HUDEP-2 (cell line): ENCODE measurements at regions not wholly inside any gene's neighbourhood (a gene's known extent, or its start where the extent isn't known, plus 50 kb on each side); places are given as distances from the start of the nearest gene placed in this dataset.
"Not testable (repeated sequence)": the region's sequence is repeated elsewhere in the genome, so short reads cannot be mapped to it uniquely, and the experiment has no call there.

ENCODE experiments used
- DNase-seq, 76 experiments: peaks; one replicate each; lab custom pipeline; 2025; ENCODE audit not compliant: unreplicated experiment in 76 of 76; lab: John Stamatoyannopoulos, UW

DNA sequence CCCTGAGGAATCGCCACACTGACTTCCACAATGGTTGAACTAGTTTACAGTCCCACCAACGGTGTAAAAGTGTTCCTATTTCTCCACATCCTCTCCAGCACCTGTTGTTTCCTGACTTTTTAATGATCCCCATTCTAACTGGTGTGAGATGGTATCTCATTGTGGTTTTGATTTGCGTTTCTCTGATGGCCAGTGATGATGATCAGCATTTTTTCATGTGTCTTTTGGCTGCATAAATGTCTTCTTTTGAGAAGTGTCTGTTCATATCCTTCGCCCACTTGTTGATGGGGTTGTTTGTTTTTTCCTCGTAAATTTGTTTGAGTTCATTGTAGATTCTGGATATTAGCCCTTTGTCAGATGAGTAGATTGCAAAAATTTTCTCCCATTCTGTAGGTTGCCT, 223.5 kb downstream of the MAF start:
- DNase-seq = not testable (repeated sequence)

DNA sequence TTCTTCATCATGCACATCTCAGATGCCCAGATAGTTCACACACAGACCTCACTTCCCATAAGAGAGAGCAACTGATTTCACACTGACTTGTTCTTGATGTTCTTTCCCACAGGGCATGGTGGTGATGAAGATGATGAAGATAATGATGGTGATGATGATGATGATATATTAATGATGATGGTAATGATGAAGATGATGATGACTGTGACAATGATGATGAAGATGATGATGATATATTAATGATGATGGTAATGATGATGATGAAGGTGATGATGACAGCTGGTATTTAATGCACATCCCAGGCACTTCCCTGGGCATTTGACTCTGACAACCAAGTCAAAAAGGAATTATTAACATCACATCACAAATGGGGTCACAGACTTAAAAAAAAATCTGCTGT, 225.2 kb downstream of the MAF start:
- DNase-seq = no peak

DNA sequence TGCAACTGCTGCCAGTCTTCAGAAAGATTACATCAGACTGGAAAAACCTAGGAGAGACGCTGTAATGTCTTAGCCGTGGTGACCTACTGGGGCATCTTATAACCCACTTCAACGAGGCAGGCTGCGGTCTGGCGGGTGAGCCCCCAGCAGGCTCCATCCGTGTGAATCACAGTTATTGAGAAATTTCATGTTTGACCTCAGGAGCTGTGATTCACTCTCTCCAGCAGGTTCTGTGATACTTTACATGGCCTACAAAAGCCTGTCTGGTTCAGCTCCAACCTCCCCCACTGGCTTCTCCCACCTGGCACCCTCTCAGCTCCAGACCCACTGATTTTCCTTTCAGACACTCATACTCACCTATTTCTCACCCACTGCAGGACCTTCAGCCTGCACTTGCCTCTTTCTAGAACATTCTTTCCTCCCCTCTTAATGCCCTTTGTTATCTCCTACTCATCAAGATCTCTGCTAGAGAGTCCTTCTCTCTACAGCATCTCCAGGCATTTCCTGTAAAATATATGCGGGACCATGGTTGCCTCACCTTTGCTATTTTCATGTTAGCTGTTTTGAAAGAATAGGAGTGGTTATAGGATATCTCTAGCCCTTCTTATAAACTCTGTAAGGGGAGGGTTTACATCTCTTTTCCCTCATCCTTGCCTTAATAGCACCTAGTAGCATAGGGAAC, 227.9 kb downstream of the MAF start:
- DNase-seq = no peak

DNA sequence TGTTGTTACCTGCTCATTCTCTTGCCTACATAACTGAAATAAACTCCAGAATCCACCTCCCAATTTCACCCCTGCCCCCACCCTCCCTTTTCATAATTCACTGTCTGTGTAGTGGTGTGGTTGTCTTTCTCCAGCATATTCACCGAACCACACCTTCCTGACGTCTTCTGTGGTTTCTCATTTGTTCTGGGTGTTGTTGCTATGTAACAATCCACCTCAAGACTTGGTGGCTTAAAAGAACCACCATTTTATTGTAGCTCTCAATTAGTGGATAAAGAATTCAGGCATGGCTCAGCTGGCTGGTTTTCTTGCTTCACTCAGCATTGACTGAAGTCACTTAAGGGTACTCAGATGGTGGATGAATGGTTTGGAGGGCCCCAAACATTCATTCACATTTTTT, 229.8 kb downstream of the MAF start:
- no peak for DNase-seq

DNA sequence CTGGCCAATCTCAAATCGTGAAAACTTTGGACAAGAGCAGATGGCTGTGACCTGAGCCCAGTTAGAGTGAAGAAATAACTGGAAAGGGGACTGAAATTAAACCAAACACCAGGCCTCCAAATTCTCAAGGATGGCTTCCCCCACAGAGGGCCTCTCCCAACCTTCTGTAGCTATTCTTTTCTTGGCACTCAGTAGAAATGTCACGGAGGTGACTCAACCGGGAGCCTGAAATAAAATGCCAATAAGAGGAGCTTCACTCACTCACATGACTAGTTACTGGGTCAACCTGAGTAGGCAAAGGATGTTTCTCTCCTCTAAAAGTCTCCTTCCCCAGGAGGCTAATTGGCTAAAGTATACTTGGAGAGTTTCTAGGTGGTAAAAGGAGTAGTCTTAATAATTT, 230.7 kb downstream of the MAF start:
- no peak for DNase-seq

DNA sequence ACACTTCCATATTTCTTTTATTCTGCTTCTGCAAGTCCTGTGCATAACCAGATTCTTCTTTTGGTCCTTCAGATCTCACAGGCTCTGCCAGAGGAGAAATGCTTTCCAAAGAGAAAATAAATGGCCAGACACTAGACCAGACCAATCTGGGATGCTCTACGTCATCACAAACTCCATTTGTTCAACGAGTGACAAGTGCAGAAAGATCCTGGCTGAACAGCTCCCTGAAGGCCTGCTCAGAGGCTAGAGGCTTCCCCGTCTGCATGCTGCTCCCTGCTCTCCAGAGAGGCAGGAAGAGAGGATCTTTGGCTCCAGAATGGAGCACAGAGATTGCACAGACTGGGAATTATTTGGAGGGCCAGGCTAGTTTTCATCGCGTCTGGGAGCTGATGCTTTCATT, 232.7 kb downstream of the MAF start:
- DNase-seq = no peak

DNA sequence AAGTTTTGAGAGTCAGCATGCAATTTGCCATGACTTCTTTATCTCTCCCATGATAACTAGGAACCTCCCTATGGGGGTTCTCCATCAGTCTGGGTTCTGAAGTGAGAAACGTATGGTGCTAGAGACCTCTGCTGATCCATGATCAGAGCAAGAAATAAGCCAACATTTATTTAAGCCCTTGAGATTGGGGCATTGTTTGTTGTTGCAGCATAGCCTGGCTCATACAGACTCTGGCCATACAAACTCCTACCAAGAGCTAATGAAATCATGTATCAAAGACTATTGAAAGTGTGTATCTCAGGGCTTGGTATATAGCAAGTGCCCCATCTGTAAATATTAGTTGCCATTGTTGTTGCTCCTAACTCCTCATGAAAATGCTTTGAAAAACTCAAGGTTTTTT, 233.9 kb downstream of the MAF start:
- no peak for DNase-seq

DNA sequence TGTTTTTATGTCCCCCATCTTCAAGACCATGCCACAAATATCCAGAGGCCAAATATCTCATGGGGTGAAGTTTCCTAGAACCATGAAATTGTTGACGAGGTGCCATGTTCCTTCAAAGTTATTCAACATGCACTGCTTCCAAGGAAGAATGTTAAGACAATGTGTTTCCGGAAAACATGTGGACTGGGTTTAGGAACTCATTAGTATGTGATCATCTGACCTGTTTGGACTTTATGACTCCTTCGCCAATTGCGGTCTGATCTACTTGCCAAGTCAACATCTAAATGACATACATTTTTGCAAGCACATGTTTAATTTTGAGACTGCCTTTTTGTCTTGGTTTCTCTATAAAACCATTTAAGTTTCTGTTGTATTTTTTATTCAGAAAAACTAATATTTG, 234.8 kb downstream of the MAF start:
- DNase-seq = no peak

DNA sequence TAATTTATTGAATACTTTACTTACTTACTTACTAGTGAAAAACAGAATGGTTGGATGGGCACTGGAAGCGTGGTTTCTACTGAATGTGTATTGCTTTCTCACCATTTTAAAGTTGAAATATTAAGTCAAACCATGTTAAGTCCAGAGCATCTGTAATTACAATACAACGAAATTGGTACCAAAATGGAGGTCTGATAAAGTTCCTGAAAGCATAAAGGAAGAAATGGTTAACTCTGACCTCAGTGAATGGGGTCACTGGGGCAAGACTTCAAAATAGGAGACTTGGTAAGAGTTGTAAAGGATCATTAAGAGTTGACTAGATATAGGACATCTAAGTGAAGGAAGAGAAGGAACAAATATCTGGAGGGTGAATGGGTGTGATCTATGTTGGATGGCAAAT, 237.1 kb downstream of the MAF start:
- no peak for DNase-seq

DNA sequence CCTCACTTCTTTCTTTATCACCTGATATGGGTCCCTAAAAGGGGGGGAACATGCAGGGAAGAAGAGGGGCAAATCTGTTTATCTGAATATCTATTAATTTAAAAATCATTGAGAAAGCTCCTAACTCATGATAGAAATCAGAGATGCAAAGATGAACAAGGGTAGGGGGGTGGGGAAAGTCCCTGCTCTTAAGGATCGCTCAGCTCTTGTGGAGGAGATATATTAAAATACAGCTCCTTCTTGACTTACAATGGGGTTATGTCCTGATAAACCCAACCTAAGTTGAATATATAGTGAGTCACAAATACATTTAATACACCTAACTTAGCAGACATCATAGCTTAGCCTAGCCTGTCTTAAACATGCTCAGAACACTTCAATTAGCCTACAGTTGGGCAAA, 237.5 kb downstream of the MAF start:
- DNase-seq = no peak

DNA sequence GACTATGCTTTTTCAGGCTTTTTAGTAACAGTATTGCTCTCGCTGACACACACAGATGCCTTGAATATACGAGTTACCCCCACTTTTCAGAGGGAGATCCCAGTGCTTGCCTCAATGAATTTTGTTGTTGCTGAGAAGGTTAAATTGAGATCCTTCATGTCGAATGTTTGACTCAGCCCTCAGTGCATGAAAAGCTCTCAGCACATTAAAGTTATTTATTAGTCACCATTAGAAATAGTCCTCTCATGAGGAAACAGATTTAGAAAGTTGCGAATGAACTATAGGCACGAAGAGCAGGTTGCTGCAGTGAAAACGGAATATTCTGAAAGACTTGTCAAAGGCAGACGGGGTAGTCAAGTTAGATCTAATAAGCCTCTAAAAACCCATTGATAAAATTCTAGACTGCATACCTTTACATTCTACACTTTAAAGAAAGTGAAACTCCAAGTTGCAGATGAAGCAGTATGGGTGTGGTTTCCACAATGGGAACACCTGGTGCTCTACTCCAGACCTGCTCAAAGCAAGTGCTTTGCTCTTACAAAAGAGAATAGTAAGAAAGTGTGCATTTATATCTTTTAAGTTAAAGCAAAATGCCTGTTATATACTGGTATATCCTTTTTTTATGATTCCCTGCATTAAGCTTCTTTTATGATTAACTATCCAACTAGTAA, 238.1 kb downstream of the MAF start:
- DNase-seq = no peak

DNA sequence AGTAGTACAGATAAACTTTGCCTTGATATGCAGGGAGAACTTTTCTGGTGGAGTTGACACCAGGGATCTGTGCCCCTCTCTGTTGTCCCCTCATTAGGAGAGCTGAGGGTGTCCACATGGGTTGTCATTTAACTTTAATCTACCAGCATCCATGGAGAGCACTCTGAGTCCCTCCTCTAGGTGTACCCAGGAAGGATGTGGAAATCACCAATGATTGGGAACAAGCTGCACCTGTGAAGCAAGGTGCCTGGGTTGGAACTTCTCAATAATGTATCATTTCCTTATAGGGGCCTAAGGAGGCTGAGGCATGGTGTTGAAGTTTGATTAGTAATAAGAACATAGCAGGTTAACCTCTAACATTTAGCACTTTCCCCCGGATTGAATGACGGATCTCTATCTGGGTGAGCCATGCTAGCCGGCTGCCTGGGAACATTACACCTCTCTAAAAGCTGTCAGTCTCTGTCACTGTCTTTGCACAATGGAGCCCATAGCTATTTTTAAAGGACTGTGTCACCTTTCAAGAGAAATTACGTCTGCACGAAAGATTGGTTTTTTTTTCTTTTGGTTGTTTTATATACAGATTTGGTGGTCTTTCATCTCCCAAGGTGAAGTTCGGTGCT, 239.3 kb downstream of the MAF start:
- no peak for DNase-seq

DNA sequence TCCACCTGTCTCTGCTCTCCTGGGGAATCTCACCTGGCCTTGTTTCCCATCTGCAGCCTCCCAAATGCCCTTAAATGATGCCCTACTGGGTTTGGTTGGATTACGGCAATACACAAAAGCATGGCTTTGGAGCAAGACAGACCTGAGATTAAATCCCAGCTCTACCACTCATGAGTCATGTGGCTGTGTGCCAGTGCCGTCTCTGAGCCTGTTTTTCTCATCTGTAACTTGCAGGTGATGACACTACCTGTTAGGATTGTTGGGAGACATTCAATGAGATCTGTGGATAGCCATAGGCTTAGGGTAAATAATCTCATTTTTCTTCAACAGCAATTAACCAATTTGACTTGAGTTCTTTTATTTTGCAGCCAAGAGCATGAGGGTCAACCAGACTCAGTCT, 240.3 kb downstream of the MAF start:
- DNase-seq = no peak

DNA sequence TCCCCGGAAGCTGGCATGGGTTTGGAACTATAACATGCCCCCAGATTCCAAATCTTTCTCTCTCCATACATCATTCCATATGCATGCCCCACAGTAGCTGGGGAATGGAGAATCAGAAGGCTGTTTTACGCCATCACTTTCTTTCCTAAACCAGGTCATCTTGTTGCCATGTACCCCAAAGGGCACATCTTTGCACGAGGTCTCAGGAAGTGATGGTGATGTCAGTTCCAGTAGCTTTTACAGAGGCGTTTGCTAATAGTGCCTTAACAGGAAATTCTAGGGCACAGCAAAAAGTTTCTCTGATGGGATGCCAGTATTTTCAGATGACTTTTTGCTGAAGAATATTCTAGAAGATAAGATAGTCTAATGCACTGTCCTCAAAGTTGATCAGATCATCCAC, 241.5 kb downstream of the MAF start:
- DNase-seq = no peak

DNA sequence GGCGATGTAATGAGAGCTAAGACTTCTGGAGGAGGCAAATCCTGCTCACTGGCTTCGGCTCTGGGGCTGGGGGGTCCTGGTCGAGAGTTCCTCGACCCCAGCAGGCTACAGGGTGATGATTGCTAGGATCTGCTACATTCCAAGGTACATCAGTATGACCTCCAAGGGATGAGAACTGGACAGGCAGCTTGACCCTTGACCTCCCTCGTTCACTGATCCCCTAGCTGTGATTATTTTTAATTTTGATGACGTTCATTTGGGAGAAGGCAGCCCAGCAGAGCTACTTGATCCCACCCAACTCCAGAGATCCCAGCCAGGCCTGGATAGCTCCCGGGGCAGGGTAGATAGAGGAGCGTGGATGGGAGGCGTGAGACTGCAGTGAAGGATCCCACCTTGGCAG, 242.3 kb downstream of the MAF start:
- DNase-seq = no peak

DNA sequence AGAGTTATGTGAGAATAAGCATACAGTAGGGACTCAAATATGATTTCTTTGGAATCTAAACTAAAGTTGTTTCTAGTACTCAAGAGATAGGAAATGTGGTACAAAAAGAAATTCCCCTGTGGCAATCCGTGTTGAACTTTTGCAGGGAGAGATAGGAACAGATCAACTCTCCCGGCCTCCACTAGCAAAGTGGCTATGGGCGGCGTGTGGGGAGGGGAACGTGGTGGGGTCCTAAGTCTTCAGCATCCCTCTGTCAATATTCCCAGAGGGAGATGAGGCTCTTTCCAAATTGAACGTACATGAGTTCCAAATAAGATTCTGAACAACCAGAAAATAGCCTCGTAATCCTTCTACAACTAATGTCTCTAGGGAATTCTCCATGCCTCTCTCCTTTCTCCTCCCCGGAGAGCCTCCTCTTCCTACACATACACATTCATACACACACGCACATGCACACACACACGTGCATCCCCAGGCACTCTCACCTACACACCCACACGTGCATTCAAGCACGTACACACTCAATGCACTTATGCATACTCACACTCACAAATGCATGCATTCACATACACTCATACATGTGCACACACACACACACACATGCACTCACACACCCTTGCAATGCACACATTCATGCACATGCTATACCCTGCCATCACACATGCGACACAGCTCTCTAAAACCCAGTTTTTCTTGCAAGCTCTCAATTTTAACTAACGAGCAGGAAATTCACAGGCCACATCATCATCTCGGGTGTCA, 244.8 kb downstream of the MAF start:
- DNase-seq = no peak

DNA sequence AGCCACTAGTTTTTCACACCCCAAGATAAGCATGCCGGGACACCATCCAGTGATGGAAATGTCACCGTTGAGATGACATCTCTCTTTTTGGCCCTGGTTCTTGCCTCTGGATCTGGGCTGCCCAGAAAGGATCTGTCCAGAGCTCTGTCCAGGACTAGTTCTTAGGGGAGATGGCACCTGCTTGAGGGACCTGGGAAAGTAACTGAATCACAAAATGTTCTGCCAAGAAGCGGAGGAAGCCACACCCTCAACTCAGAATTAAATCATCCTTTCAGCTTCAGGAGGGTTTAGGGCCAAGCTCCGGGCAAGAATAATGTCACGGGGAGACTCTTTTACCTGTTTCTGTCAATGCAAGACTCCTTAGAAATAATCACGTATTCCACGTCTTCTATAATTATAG, 248.6 kb downstream of the MAF start:
- no peak for DNase-seq

DNA sequence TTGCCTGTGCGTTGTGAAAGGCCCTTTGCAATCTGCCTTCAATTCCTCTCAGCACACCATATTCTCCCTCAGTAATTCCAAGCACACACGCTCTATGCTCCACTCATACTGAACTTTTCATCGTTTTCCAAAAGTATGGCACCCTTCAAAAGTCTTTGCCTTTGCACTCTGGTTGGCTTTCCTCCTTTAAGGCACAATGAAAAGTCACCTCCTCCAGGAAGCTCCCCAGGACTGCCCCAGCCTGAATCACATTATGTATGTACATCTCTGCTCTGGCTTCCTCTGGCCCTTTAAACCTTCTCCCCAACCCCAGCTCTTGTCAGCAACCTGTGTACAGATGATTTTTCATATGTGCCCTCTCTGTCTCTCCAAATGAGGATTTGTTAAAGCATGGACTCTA, 250.7 kb downstream of the MAF start:
- DNase-seq = no peak

DNA sequence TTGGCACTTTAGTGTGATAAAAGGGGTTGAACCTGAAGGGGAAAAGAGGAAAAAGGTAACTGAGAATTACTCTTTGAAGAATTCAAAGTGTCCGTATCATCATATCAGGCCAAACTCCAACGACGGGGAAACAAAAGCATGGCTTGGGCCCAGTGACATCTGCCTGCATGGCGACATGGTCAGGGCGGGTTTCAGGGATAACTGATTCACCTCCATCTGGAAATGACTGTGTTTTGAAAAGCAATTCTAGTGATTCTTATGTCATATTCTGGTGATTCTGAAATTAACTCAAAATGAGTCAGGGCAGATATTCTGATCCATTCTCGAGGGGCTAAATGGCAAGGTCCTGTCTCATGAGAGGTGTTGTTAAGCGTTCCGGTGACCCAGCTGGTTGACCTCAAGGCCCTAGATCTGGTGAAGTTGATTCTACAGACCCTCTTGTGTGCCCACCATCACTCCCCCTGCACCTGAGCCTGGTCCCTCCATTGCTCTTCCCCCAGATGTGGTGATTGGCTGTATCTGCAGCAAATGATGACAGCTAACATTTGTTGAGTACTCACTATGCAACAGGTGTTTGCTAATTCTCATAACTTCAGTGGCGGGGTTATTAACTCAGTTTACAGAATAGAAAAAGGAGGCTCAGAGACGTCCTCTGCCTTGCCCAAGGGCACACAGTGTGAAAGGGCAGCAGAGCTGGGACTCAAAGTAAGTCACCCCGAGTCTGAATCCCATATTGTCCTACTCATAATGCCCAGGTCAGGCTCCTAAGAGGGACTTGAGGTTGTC, 251.8 kb downstream of the MAF start:
- DNase-seq = no peak

DNA sequence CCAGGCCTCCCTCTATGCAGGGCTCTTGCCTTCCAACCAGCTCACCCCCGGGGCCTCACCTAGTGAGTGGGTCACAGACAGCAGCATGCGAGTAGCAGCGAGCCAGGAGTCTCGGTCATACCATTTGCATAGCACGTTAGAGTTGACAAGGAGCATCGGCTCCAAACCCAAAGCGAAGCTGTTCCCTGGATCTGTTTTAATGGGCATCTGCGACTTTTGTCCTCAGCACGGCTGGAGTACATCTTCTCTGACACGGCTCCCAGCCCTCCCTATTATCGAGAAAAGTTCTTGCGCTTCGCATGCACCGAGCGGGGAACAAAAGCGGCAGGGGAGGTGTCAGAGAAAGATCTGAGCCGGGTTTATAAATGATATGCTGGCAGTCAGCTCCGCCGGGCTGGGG, 253.3 kb downstream of the MAF start:
- no peak for DNase-seq

DNA sequence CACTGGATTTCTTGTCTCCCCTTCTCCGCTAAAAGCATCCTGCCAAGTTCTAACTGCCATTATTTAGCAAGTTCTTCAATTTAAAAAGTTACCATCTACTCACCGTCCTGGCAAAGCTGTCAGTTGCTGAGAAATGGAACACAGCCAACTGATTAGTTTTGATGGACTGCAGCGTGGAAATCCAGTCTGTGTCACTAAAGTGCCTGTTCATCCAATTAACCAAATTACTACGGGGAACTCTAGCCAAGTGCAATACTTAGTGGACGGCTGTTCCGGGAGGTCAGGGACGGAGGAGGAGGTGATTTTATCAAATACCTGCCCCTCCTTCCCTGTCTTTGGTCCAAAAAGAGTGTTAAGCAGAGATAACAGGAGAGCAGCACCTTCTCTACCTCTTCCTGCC, 260.7 kb downstream of the MAF start:
- DNase-seq = no peak
